Small intestine (tissue), 7 donors: ENCODE measurements at regions not wholly inside any gene's neighbourhood (a gene's known extent, or its start where the extent isn't known, plus 50 kb on each side); places are given as distances from the start of the nearest gene placed in this dataset.

Experiments used
- DNase-seq, 2 donors: peaks; one replicate each; pipeline versions ENCODE4 v3.0.0 to v3.0.0-alpha.2; 2013
- FAIRE-seq: peaks from 2 replicates; lab custom pipeline; 2012; peaks lifted over from hg19 to GRCh38; lab: Jason Lieb, UNC
- H3K27ac ChIP-seq, 3 donors: one replicate each; pipeline ENCODE4 v1.5.1; 2013; ENCODE audit warnings: low read length in 2 of 3, mild to moderate bottlenecking in 2 of 3, control low read depth in 1 of 3, inconsistent platforms in 1 of 3, low read depth in 1 of 3, moderate library complexity in 1 of 3
- H3K27me3 ChIP-seq, 3 donors: one replicate each; pipeline ENCODE4 v1.6.1; 2013; ENCODE audit warnings: low read length in 3 of 3, inconsistent platforms in 1 of 3; ENCODE audit not compliant: control insufficient read depth in 3 of 3, insufficient read depth in 3 of 3
- H3K36me3 ChIP-seq, 3 donors: one replicate each; pipeline ENCODE4 v1.6.1; 2013; ENCODE audit warnings: low read length in 3 of 3, inconsistent platforms in 1 of 3, low read depth in 1 of 3, mild to moderate bottlenecking in 1 of 3, moderate library complexity in 1 of 3; ENCODE audit not compliant: control insufficient read depth in 3 of 3, insufficient read depth in 2 of 3
- H3K4me1 ChIP-seq, 3 donors: one replicate each; pipeline ENCODE4 v1.6.1; 2013; ENCODE audit warnings: low read length in 2 of 3, inconsistent platforms in 1 of 3, low read depth in 1 of 3, mild to moderate bottlenecking in 1 of 3, moderate library complexity in 1 of 3; ENCODE audit not compliant: control insufficient read depth in 3 of 3, insufficient read depth in 2 of 3
- H3K4me3 ChIP-seq, 3 donors: one replicate each; pipeline ENCODE4 v1.5.1; 2013; ENCODE audit warnings: low read length in 3 of 3, control low read depth in 1 of 3, inconsistent platforms in 1 of 3, low read depth in 1 of 3, mild to moderate bottlenecking in 1 of 3, moderate library complexity in 1 of 3
- H3K9me3 ChIP-seq, 2 donors: one replicate each; pipeline ENCODE4 v1.6.1; 2013; ENCODE audit warnings: low read depth in 1 of 2, low read length in 1 of 2; ENCODE audit not compliant: control insufficient read depth in 2 of 2, insufficient read depth in 1 of 2
- WGBS, 3 donors: extraction: QIAGEN DNeasy Blood & Tissue Kit; methylation state at CpG; one replicate each; pipeline ENCODE4 v1.1.7; 2013; 5-methylcytosine and 5-hydroxymethylcytosine counted together
- donor health status: healthy with polysubstance abuse.
- donor health status: control.
- donor health status: control.
- donor health status: Bipolar disorder and iron deficiency.
- donor health status: healthy.

DNA sequence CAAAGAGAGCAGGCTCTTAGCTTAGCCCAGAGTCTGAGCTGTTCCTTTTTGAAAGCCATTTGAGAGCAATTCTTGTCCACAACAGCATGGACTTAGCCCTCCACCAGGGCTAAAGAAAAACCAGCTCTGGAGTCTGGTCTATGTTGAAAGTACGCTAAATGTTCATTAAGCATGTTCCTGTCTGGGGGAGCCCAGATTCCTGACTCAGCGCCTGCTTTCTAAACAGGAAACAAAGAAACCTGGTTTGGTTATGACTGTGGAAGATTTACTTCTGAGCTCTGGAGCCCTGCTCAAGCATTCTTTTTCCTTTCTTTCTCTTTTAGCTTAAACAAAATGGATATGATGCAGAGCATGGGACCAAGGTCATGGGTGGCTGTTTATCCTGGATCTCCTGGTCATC is 279.8 kb downstream of the RBM43 start:
- peaks cover 0 to 7% of the 10 kb centered on the region in 2 donors for H3K9me3 ChIP-seq
- H3K4me1 ChIP-seq, result peaks cover 0 to 3% (median 0%) of the 10 kb centered on the region in 3 donors
- WGBS, 3 donors, result 56 to 71% (median 56%) methylated on average over 2 of the region's 2 CpGs
- DNase-seq (peak in 1 of 2 donors; percentile 26), FAIRE-seq (no peak)
- no peaks in the 10 kb centered on the region for H3K36me3 ChIP-seq
- H3K4me3 ChIP-seq, result no peak overlapping the region
- H3K27me3 ChIP-seq, result no peaks in the 10 kb centered on the region
- no peak overlapping the region for H3K27ac ChIP-seq

DNA sequence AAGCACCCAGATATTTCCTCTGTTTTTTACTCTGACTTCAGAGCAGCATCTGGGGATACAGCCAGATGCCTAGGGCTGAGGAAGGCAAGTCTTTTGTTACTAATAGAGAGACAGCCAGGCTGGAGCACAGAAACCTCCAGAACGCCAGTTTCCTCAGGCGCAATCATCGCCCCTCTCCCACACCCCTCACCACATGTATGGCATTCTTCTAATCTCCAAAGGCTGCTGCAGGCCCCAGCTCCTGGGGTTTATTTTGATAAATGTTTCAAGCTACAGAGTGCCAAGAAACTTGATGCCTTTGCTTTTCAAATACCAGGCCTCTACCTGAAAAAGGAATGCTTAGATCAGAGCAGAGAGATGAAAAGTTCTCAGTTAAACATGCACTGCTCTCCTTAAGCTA is 283.6 kb downstream of the RBM43 start:
- FAIRE-seq, result no peak
- Histone ChIP-seq H3K4me1 (peaks cover 0 to 3% (median 0%) of the 10 kb centered on the region in 3 donors), H3K27ac (no peak overlapping the region), H3K36me3 (no peaks in the 10 kb centered on the region), H3K27me3 (no peaks in the 10 kb centered on the region), H3K4me3 (no peak overlapping the region), H3K9me3 (no peaks in the 10 kb centered on the region)
- 80 to 89% (median 88%) methylated on average over 3 of the region's 3 CpGs for WGBS, 3 donors
- DNase-seq, result no peak

DNA sequence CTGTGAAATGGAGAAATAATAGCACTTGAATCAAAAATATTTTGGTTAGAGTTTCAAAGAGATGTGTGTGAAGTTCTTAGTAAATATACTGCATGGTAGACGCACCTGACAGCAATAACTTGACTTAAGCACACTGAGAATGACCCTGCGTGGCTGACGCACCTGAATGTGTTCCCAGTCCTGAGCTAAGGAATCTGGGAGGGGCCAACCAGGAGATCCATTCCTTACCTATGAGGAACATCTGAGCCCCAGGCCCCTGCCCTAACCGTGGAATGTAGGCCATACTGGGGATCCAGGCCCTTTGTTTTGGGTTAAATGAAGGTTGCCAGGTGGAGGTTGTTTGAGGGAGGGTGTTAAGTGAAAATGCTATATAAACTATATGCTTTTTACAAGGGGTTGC is 284.4 kb downstream of the RBM43 start:
- WGBS, 3 donors, result 70 to 82% (median 75%) methylated on average over 4 of the region's 4 CpGs
- Histone ChIP-seq H3K27me3 (no peaks in the 10 kb centered on the region), H3K4me3 (no peak overlapping the region), H3K36me3 (no peaks in the 10 kb centered on the region), H3K27ac (no peak overlapping the region), H3K9me3 (no peaks in the 10 kb centered on the region), H3K4me1 (peaks cover 0 to 3% (median 0%) of the 10 kb centered on the region in 3 donors)
- DNase-seq, result no peak
- no peak for FAIRE-seq

DNA sequence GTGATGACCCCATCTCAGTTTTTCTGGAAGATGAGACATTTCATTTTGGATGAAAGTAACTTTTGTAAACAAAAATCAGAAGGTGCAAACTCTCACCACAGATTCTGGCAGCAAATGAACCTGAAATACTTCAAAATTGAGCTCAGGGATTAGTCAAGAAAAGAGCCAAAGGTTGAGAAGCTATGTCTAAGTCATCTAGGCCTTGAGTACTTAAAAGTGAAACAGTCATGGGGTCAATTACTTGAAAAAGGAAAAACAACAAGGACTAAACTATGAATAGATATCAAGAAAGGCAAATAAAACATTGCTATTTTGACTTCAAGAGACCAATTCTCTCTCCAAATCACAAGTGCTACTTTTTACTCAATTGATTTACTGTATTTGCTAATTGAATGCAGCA is 285.1 kb downstream of the RBM43 start:
- H3K27ac ChIP-seq, result no peak overlapping the region
- H3K9me3 ChIP-seq, result no peaks in the 10 kb centered on the region
- no peaks in the 10 kb centered on the region for H3K27me3 ChIP-seq
- peaks cover 0 to 2% (median 0%) of the 10 kb centered on the region in 3 donors for H3K4me1 ChIP-seq
- FAIRE-seq (no peak), DNase-seq (no peak)
- H3K36me3 ChIP-seq, result no peaks in the 10 kb centered on the region
- H3K4me3 ChIP-seq, result no peak overlapping the region

DNA sequence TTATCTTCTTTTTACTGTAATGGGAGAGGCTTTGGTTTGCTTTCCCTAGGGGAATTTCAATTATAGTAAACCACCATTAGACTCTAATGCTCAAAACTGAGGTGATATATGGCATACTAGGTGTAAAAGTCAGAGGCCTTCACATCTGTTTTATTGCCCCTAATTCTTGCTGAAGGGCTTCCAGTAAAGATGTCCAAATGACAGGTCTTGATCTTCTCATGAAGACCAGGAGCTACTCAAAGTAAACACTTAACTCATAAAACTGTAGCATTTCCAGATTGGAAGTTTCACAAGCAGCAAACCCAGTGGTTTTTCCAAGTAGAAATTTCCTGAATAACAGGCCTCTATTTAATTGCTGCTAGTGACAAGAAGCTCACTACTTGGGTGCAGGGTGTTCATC is 286.8 kb downstream of the RBM43 start:
- FAIRE-seq (no peak), DNase-seq (no peak)
- H3K27ac ChIP-seq, result no peak overlapping the region
- H3K4me3 ChIP-seq, result no peak overlapping the region
- no peaks in the 10 kb centered on the region for H3K36me3 ChIP-seq
- no peaks in the 10 kb centered on the region for H3K4me1 ChIP-seq
- H3K9me3 ChIP-seq, result no peaks in the 10 kb centered on the region
- no peaks in the 10 kb centered on the region for H3K27me3 ChIP-seq

DNA sequence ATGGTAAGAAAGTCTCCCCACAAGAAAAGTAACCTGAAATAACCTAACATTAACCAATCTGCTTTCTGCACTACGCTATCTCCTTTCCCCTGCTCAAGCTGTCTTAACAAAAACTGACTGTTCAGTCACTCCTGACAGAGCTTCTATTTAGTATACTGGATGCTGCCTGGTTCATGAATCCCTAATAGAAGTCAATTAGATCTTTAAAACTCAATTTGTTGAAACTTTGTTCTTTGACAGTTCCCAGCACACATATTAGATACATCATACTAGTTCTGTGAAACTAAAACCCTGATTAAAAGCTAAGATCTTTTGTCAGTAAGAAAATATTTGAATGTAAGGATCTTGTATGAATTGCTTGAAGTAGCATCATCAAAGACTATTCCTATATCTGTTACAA is 287.4 kb downstream of the RBM43 start:
- WGBS, 3 donors, result 79 to 96% (median 81%) methylated on average over 1 of the region's 1 CpG
- no peaks in the 10 kb centered on the region for H3K36me3 ChIP-seq
- H3K9me3 ChIP-seq, result no peaks in the 10 kb centered on the region
- no peaks in the 10 kb centered on the region for H3K4me1 ChIP-seq
- FAIRE-seq (no peak), DNase-seq (no peak)
- no peak overlapping the region for H3K27ac ChIP-seq
- H3K27me3 ChIP-seq, result no peaks in the 10 kb centered on the region
- H3K4me3 ChIP-seq, result no peak overlapping the region

DNA sequence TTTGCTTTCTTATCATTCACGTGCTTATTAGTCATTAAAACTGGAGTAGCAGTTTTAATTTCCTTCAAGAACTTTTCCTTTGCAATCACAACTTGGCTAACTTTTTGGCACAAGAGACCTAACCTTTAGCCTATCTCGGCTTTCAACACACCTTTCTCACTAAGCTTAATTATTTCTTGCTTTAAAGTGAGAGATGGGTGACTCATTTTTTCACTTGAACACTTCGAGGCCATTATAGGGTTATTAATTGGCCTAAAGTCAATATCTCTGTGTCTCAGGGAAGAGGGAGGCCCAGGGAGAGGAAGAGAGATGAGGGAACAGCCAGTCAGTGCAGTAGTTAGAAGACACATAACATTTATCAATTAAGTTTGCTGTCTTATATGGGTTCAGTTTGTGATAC is 289.8 kb downstream of the RBM43 start:
- DNase-seq (peak; percentile 14 to 38), FAIRE-seq (no peak)
- Histone ChIP-seq H3K4me1 (no peaks in the 10 kb centered on the region), H3K27me3 (no peaks in the 10 kb centered on the region), H3K27ac (no peak overlapping the region), H3K9me3 (no peaks in the 10 kb centered on the region), H3K36me3 (no peaks in the 10 kb centered on the region), H3K4me3 (no peak overlapping the region)
- 12 to 60% (median 25%) methylated on average over 3 of the region's 3 CpGs for WGBS, 3 donors

DNA sequence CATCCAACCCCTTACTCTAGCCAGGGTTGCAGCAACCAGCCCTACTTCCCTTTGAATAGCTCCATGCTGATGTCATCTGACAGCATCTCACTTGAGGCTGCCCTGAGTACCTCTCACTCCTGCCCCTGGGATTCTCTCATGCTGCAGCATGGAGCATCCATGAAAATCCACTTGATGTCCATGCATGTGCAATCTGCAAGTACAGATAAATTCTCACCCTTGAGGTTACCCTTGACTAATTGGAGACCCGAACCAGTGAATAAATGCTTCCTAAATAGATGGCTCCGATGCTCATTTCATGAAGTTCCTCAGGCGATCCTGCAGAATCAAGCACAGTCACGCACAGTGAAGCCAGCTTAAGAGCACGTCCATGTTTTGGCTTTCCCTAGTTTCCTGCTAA is 298.3 kb downstream of the RBM43 start:
- Histone ChIP-seq H3K27me3 (no peaks in the 10 kb centered on the region), H3K4me3 (no peak overlapping the region), H3K36me3 (no peaks in the 10 kb centered on the region), H3K4me1 (no peaks in the 10 kb centered on the region), H3K27ac (no peak overlapping the region), H3K9me3 (peaks cover 0 to 5% of the 10 kb centered on the region in 2 donors)
- no peak for DNase-seq
- WGBS, 3 donors, result 68 to 74% (median 72%) methylated on average over 5 of the region's 5 CpGs
- FAIRE-seq, result no peak

DNA sequence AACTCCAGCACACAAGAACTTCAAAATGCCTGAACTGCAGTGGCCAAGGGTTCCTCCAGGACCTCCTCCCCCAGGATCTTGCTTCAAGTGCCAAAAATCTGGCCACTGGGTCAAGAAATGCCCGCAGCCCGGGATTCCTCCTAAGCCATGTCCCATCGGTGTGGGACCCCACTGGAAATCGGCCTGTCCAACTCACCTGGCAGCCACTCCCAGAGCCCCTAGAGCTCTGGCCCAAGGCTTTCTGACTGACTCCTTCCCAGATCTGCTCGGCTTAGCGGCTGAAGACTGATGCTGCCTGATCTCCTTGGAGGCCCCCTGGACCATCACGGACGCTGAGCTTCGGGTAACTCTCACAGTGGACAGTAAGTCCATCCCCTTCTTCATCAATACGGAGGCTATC is 306.4 kb downstream of the RBM43 start:
- Histone ChIP-seq H3K9me3 (peaks cover 0 to 4% of the 10 kb centered on the region in 2 donors), H3K27ac (no peak overlapping the region), H3K4me1 (no peaks in the 10 kb centered on the region), H3K27me3 (no peaks in the 10 kb centered on the region), H3K4me3 (no peak overlapping the region), H3K36me3 (no peaks in the 10 kb centered on the region)
- DNase-seq (no peak), FAIRE-seq (no peak)
- 71 to 93% (median 91%) methylated on average over 10 of the region's 10 CpGs for WGBS, 3 donors
